WTC11 (cell line): ENCODE measurements at regions not wholly inside any gene's neighbourhood (a gene's known extent, or its start where the extent isn't known, plus 50 kb on each side); places are given as distances from the start of the nearest gene placed in this dataset.

Source experiments
- ATAC-seq: fragments of 200-7000 bp; cut with Tn5 transposase; 2 replicates; pipeline ENCODE4 v1.10.0; 2021; ENCODE audit warnings: mild to moderate bottlenecking, moderate library complexity
- CTCF ChIA-PET: fragments of 300-600 bp; sonication (Branson Sonifier 250); formaldehyde crosslinking; loops from one replicate; lab custom pipeline; 2021; ENCODE audit warnings: antibody characterized with exemption; lab: Charles Lee
- POLR2A ChIA-PET: fragments of 350-600 bp; sonication (Branson Sonifier 250); formaldehyde crosslinking; loops from one replicate; lab custom pipeline; 2021; ENCODE audit warnings: antibody characterized with exemption; lab: Charles Lee
- DNase-seq: peaks from one replicate; pipeline ENCODE4 v3.0.0; 2021; ENCODE audit warnings: low spot score
- H3K27ac Mint-ChIP-seq: 2 replicates; pipeline ENCODE4 v1.8.0; 2021; ENCODE audit warnings: mixed read lengths
- H3K27me3 Mint-ChIP-seq: 2 replicates; pipeline ENCODE4 v1.8.0; 2021; ENCODE audit warnings: low read depth, mild to moderate bottlenecking, moderate library complexity, mixed read lengths
- H3K36me3 Mint-ChIP-seq: 2 replicates; pipeline ENCODE4 v1.8.0; 2021; ENCODE audit warnings: mixed read lengths
- H3K4me1 Mint-ChIP-seq: 2 replicates; pipeline ENCODE4 v1.8.0; 2022; ENCODE audit warnings: mixed read lengths
- H3K4me3 Mint-ChIP-seq: 2 replicates; pipeline ENCODE4 v1.8.0; 2021; ENCODE audit warnings: mild to moderate bottlenecking, moderate library complexity, mixed read lengths
- H3K9me3 Mint-ChIP-seq: 2 replicates; pipeline ENCODE4 v1.8.0; 2021; ENCODE audit warnings: mixed read lengths
- ATF2 ChIP-seq: sonication (generic); formaldehyde crosslinking; IDR thresholded peaks from 2 replicates; pipeline ENCODE4 v1.8.1; 2022; ENCODE audit warnings: low read depth, missing genetic modification reagents, borderline replicate concordance
- ATF6 ChIP-seq: sonication (generic); formaldehyde crosslinking; IDR thresholded peaks from 2 replicates; pipeline ENCODE4 v1.8.1; 2023; ENCODE audit warnings: mild to moderate bottlenecking, missing genetic modification reagents
- CTCF ChIP-seq: fragments of 200-600 bp; IDR thresholded peaks from 2 replicates; pipeline ENCODE4 v1.8.0; 2022; ENCODE audit warnings: antibody characterized with exemption
- E2F4 ChIP-seq: sonication (generic); formaldehyde crosslinking; IDR thresholded peaks from 2 replicates; pipeline ENCODE4 v1.8.1; 2022; ENCODE audit warnings: low read depth, mild to moderate bottlenecking, moderate library complexity, missing genetic modification reagents, borderline replicate concordance
- ESRRA ChIP-seq: sonication (generic); formaldehyde crosslinking; IDR thresholded peaks from 2 replicates; pipeline ENCODE4 v1.8.1; 2022; ENCODE audit warnings: mild to moderate bottlenecking, missing genetic modification reagents, borderline replicate concordance
- FOXJ3 ChIP-seq: sonication (generic); formaldehyde crosslinking; IDR thresholded peaks from 2 replicates; pipeline ENCODE4 v1.9.0; 2021; ENCODE audit warnings: missing genetic modification reagents, mild to moderate bottlenecking, borderline replicate concordance
- IRF1 ChIP-seq: sonication (generic); formaldehyde crosslinking; IDR thresholded peaks from 2 replicates; pipeline ENCODE4 v1.8.0; 2023; ENCODE audit warnings: missing genetic modification reagents
- IRF2 ChIP-seq: sonication (generic); formaldehyde crosslinking; IDR thresholded peaks from 2 replicates; pipeline ENCODE4 v1.8.0; 2022; ENCODE audit warnings: low read depth, missing genetic modification reagents, borderline replicate concordance
- NR2C2 ChIP-seq: sonication (generic); formaldehyde crosslinking; IDR thresholded peaks from 2 replicates; pipeline ENCODE4 v1.8.0; 2022; ENCODE audit warnings: mild to moderate bottlenecking, missing genetic modification reagents
- SMAD4 ChIP-seq: sonication (generic); formaldehyde crosslinking; IDR thresholded peaks from 2 replicates; pipeline ENCODE4 v1.8.0; 2022; ENCODE audit warnings: mild to moderate bottlenecking, missing genetic modification reagents
- STAT6 ChIP-seq: sonication (generic); formaldehyde crosslinking; conservative IDR thresholded peaks from 2 replicates; pipeline ENCODE4 v1.8.1; 2023; ENCODE audit warnings: mild to moderate bottlenecking, low read depth, missing genetic modification reagents, moderate library complexity
- ZNF219 ChIP-seq: sonication (generic); formaldehyde crosslinking; IDR thresholded peaks from 2 replicates; pipeline ENCODE4 v1.8.0; 2023; ENCODE audit warnings: missing genetic modification reagents, mild to moderate bottlenecking, borderline replicate concordance
- ZNF232 ChIP-seq: sonication (generic); formaldehyde crosslinking; IDR thresholded peaks from 2 replicates; pipeline ENCODE4 v1.8.0; 2022; ENCODE audit warnings: mild to moderate bottlenecking, missing genetic modification reagents
- ZNF512 ChIP-seq: sonication (generic); formaldehyde crosslinking; IDR thresholded peaks from 2 replicates; pipeline ENCODE4 v1.8.1; 2022; ENCODE audit warnings: missing genetic modification reagents, borderline replicate concordance
- ZNF532 ChIP-seq: fragments of 250-450 bp; sonication (Bioruptor Pico); IDR thresholded peaks from 2 replicates; pipeline ENCODE4 v1.9.0; 2021; ENCODE audit warnings: mild to moderate bottlenecking, borderline replicate concordance
- ZNF671 ChIP-seq: fragments of 250-450 bp; sonication (Bioruptor Pico); IDR thresholded peaks from 2 replicates; pipeline ENCODE4 v1.8.0; 2021; ENCODE audit warnings: mild to moderate bottlenecking

GRCh38 chr11:81000735-81001134 is 1559.9 kb upstream of the TENM4 start (continued):
- TF ChIP-seq ZNF532 (CRISPR knock-in tag) (no peak), CTCF (no peak), E2F4 (CRISPR knock-in tag) (no peak)

- ChIA-PET POLR2A (no interaction called here), CTCF (no interaction called here)
- ATAC-seq (no peak), DNase-seq (no peak)
- H3K27ac Mint-ChIP-seq = no peak overlapping the region
- no peak for TF ChIP-seq ZNF512
- no peak for TF ChIP-seq IRF2 (CRISPR knock-in tag)
- TF ChIP-seq, all 79 proteins: peak for 0
- no peaks in the 10 kb centered on the region for H3K27me3 Mint-ChIP-seq
- H3K4me3 Mint-ChIP-seq = no peak overlapping the region
- H3K36me3 Mint-ChIP-seq = no peaks in the 10 kb centered on the region
- peaks cover 16% of the 10 kb centered on the region for H3K4me1 Mint-ChIP-seq
- no peaks in the 10 kb centered on the region for H3K9me3 Mint-ChIP-seq
Measured at GRCh38 chr11:81000334-81000733, 1559.5 kb upstream of the TENM4 start.

GRCh38 chr11:80995523-80995922 is 1554.7 kb upstream of the TENM4 start:
- H3K4me1 Mint-ChIP-seq = peaks cover 27% of the 10 kb centered on the region
- 0 out of 2 replicates have a peak, but pooled peaks cover 3% of the 10 kb centered on the region for H3K36me3 Mint-ChIP-seq
- H3K9me3 Mint-ChIP-seq = peaks cover 7% of the 10 kb centered on the region
- H3K4me3 Mint-ChIP-seq = no peak overlapping the region
- ChIA-PET CTCF (no interaction called here), POLR2A (no interaction called here)
- H3K27ac Mint-ChIP-seq = no peak overlapping the region
- no peak for TF ChIP-seq ATF6
- no peak for TF ChIP-seq ZNF219 (CRISPR knock-in tag)
- no peak for TF ChIP-seq FOXJ3 (CRISPR knock-in tag)
- no peak for TF ChIP-seq STAT6 (CRISPR knock-in tag)
- no peak for TF ChIP-seq ESRRA (CRISPR knock-in tag)
- TF ChIP-seq IRF1 (CRISPR knock-in tag) = no peak
- TF ChIP-seq ATF2 = no peak
- TF ChIP-seq SMAD4 (CRISPR knock-in tag) = no peak
- TF ChIP-seq ZNF232 = no peak
- TF ChIP-seq ZNF671 = no peak
- TF ChIP-seq NR2C2 (CRISPR knock-in tag) = no peak
- DNase-seq (no peak), ATAC-seq (no peak)
- H3K27me3 Mint-ChIP-seq = no peaks in the 10 kb centered on the region; the same call in 1 of the 2 replicates
